H9 (cell line): ENCODE measurements at regions not wholly inside any gene's neighbourhood (a gene's known extent, or its start where the extent isn't known, plus 50 kb on each side); places are given as distances from the start of the nearest gene placed in this dataset.

Experiments used
- DNase-seq: peaks from one replicate; pipeline ENCODE4 v3.0.0-alpha.2; 2017
- H2AFZ ChIP-seq: one replicate; pipeline ENCODE4 v1.6.1; 2013; ENCODE audit warnings: mild to moderate bottlenecking, low read length, control low read depth, moderate library complexity
- H2AK5ac ChIP-seq: 2 replicates; pipeline ENCODE4 v1.6.1; 2013; ENCODE audit warnings: low read length, control low read depth, mixed read lengths; ENCODE audit not compliant: insufficient read length
- H2BK120ac ChIP-seq: one replicate; pipeline ENCODE4 v1.6.1; 2013; ENCODE audit warnings: low read depth, mild to moderate bottlenecking, low read length, control low read depth, inconsistent platforms; ENCODE audit not compliant: poor library complexity, severe bottlenecking
- H2BK12ac ChIP-seq: 2 replicates; pipeline ENCODE4 v1.6.1; 2013; ENCODE audit warnings: low read length, control low read depth, mixed read lengths, low read depth; ENCODE audit not compliant: insufficient read length
- H2BK15ac ChIP-seq: 2 replicates; pipeline ENCODE4 v1.6.1; 2013; ENCODE audit warnings: low read depth, low read length, control low read depth
- H2BK20ac ChIP-seq: one replicate; pipeline ENCODE4 v1.6.1; 2013; ENCODE audit warnings: low read depth, mild to moderate bottlenecking, low read length, control low read depth, inconsistent platforms; ENCODE audit not compliant: poor library complexity, severe bottlenecking
- H2BK5ac ChIP-seq: 2 replicates; pipeline ENCODE4 v1.6.1; 2013; ENCODE audit warnings: low read length, control low read depth, mixed read lengths; ENCODE audit not compliant: insufficient read length
- H3K14ac ChIP-seq: 2 replicates; pipeline ENCODE4 v1.6.1; 2013; ENCODE audit warnings: low read length, control low read depth; ENCODE audit not compliant: insufficient read depth
- H3K18ac ChIP-seq: 2 replicates; pipeline ENCODE4 v1.6.1; 2013; ENCODE audit warnings: low read depth, mild to moderate bottlenecking, mixed read lengths, low read length, control low read depth; ENCODE audit not compliant: insufficient read length
- H3K23ac ChIP-seq: 2 replicates; pipeline ENCODE4 v1.6.1; 2013; ENCODE audit warnings: low read length, control low read depth, mixed read lengths, low read depth; ENCODE audit not compliant: insufficient read length
- H3K23me2 ChIP-seq: 2 replicates; pipeline ENCODE4 v1.6.1; 2013; ENCODE audit warnings: low read depth, mild to moderate bottlenecking, mixed read lengths, low read length, control low read depth; ENCODE audit not compliant: insufficient read length, poor library complexity, severe bottlenecking
- H3K27ac ChIP-seq: 2 replicates; pipeline ENCODE4 v1.5.1; 2013; ENCODE audit warnings: low read length, control low read depth, mixed read lengths, low read depth; ENCODE audit not compliant: insufficient read length
- H3K27me3 ChIP-seq: 2 replicates; pipeline ENCODE4 v1.6.1; 2013; ENCODE audit warnings: low read length, control low read depth, inconsistent platforms; ENCODE audit not compliant: insufficient read depth
- H3K4ac ChIP-seq: 2 replicates; pipeline ENCODE4 v1.6.1; 2013; ENCODE audit warnings: low read depth, mild to moderate bottlenecking, control low read depth, inconsistent platforms, low read length, moderate library complexity
- H3K4me1 ChIP-seq: 2 replicates; pipeline ENCODE4 v1.6.1; 2013; ENCODE audit warnings: low read length, control low read depth, inconsistent platforms; ENCODE audit not compliant: insufficient read depth
- H3K4me2 ChIP-seq: 2 replicates; pipeline ENCODE4 v1.6.1; 2013; ENCODE audit warnings: low read length, control low read depth, mixed read lengths; ENCODE audit not compliant: insufficient read length, insufficient read depth
- H3K56ac ChIP-seq: 2 replicates; pipeline ENCODE4 v1.6.1; 2013; ENCODE audit warnings: low read depth, mild to moderate bottlenecking, mixed read lengths, low read length, control low read depth; ENCODE audit not compliant: insufficient read length
- H3K79me1 ChIP-seq: 2 replicates; pipeline ENCODE4 v1.6.1; 2013; ENCODE audit warnings: low read depth, mild to moderate bottlenecking, moderate library complexity, low read length, control low read depth, inconsistent platforms; ENCODE audit not compliant: insufficient read depth, poor library complexity, severe bottlenecking
- H3K79me2 ChIP-seq: 2 replicates; pipeline ENCODE4 v1.6.1; 2013; ENCODE audit warnings: low read length, control low read depth, inconsistent platforms; ENCODE audit not compliant: insufficient read depth
- H3K9ac ChIP-seq: 2 replicates; pipeline ENCODE4 v1.6.1; 2013; ENCODE audit warnings: low read length, control low read depth, mixed read lengths; ENCODE audit not compliant: insufficient read length; ENCODE audit errors: extremely low read depth
- H3K9me3 ChIP-seq: one replicate; pipeline ENCODE4 v1.6.1; 2013; ENCODE audit warnings: low read depth, low read length, inconsistent platforms; ENCODE audit not compliant: control insufficient read depth
- H3T11ph ChIP-seq: one replicate; pipeline ENCODE4 v1.6.1; 2013; ENCODE audit warnings: mild to moderate bottlenecking, low read length, control low read depth, inconsistent platforms
- H4K20me1 ChIP-seq: one replicate; pipeline ENCODE4 v1.6.1; 2013; ENCODE audit not compliant: control insufficient read depth, insufficient read length, insufficient read depth
- H4K5ac ChIP-seq: 2 replicates; pipeline ENCODE4 v1.6.1; 2013; ENCODE audit warnings: low read depth, mild to moderate bottlenecking, mixed read lengths, low read length, control low read depth; ENCODE audit not compliant: insufficient read length
- H4K8ac ChIP-seq: replicated peaks from 2 replicates; pipeline ENCODE4 v1.6.1; 2013; ENCODE audit warnings: low read length, control low read depth, mixed read lengths, low read depth; ENCODE audit not compliant: insufficient read length
- H4K91ac ChIP-seq: 2 replicates; pipeline ENCODE4 v1.6.1; 2013; ENCODE audit warnings: low read depth, mild to moderate bottlenecking, moderate library complexity, mixed read lengths, low read length, control low read depth; ENCODE audit not compliant: insufficient read length
- H3K27ac Mint-ChIP-seq, 3 experiments: 2 replicates in 2 of 3; 3 replicates in 1 of 3; pipeline ENCODE4 v1.8.0; 2020 to 2021; ENCODE audit warnings: mixed read lengths in 3 of 3, mild to moderate bottlenecking in 1 of 3, moderate library complexity in 1 of 3
- H3K27me3 Mint-ChIP-seq: 2 replicates; pipeline ENCODE4 v1.8.0; 2021; ENCODE audit warnings: low read depth, mild to moderate bottlenecking, moderate library complexity, mixed read lengths
- H3K36me3 Mint-ChIP-seq, 3 experiments: 2 replicates in 2 of 3; 3 replicates in 1 of 3; pipeline ENCODE4 v1.8.0; 2020 to 2021; ENCODE audit warnings: low read depth in 3 of 3, mixed read lengths in 3 of 3; ENCODE audit not compliant: insufficient read depth in 1 of 3
- H3K4me1 Mint-ChIP-seq, 2 experiments: 2 replicates each; pipeline ENCODE4 v1.8.0; 2020; ENCODE audit warnings: mixed read lengths in 2 of 2
- H3K4me3 Mint-ChIP-seq, 2 experiments: 2 replicates in 1 of 2; 3 replicates in 1 of 2; pipeline ENCODE4 v1.8.0; 2020 to 2021; ENCODE audit warnings: mild to moderate bottlenecking in 2 of 2, mixed read lengths in 2 of 2, moderate library complexity in 1 of 2
- H3K9me3 Mint-ChIP-seq, 2 experiments: 2 replicates in 1 of 2; 3 replicates in 1 of 2; pipeline ENCODE4 v1.8.0; 2020; ENCODE audit warnings: mild to moderate bottlenecking in 2 of 2, mixed read lengths in 2 of 2, moderate library complexity in 1 of 2
- WGBS: extraction: QIAGEN DNeasy Blood & Tissue Kit; methylation state at CpG from one replicate; pipeline ENCODE4 v1.1.7; 2013; ENCODE audit warnings: missing lambda C conversion rate, low lambda C conversion rate, mixed read lengths; ENCODE audit not compliant: insufficient read length; ENCODE audit errors: extremely low coverage; 5-methylcytosine and 5-hydroxymethylcytosine counted together
- TF ChIP-seq, protein P1 (sequence below): fragments of 200-600 bp; sonication (generic); conservative IDR thresholded peaks from 3 replicates; pipeline ENCODE4 v1.8.0; 2021; ENCODE audit warnings: antibody characterized with exemption, mild to moderate bottlenecking

DNA sequence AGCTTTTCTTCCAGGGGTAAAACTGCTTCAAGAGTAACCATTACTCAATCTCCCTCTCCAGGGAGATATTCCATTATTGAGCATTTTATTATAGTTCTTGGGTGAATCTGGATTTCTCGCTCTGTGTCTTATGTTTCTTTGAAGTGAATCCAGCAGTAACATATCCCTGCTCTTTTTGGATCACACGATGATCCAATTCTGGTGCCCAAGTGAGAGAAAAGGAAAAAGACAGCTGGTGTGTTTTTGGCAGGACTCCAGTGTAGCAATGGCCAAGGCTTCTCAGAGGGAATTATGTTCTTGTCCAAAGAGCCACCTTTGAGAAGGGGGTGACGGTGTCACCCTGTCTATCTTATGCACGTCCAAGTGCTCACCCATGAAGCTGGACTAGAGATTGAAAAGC lies 140.3 kb upstream of the ERRFI1 start:
- Histone ChIP-seq H3K9me3 (no peaks in the 10 kb centered on the region), H3K27ac (peak overlapping the region; percentile 62)

More for the DNA sequence above, 140.3 kb upstream of the ERRFI1 start:
- no peaks in the 10 kb centered on the region; a peak in 1 of 5 replicates for H3K9me3 Mint-ChIP-seq
- H2BK20ac ChIP-seq, result no peak overlapping the region
- peaks cover 38 to 42% of the 10 kb centered on the region in 2 experiments for H3K4me1 Mint-ChIP-seq
- no peaks in the 10 kb centered on the region for H3K79me2 ChIP-seq
- H2BK120ac ChIP-seq, result no peak overlapping the region
- no peaks in the 10 kb centered on the region for H3K79me1 ChIP-seq
- no peak overlapping the region for H4K8ac ChIP-seq
- no peak overlapping the region for H4K5ac ChIP-seq
- H2AK5ac ChIP-seq, result no peak overlapping the region
- H3T11ph ChIP-seq, result no peak overlapping the region
- WGBS, result no CpG with 5 or more reads among the region's 4 CpGs
- no peaks in the 10 kb centered on the region for H3K27me3 ChIP-seq
- H3K9ac ChIP-seq, result no peak overlapping the region
- no peak for DNase-seq
- H3K4me3 Mint-ChIP-seq, result no peak overlapping the region; a peak in 1 of 5 replicates
- no peak overlapping the region for H2AFZ ChIP-seq
- H3K23ac ChIP-seq, result no peak overlapping the region
- no peak overlapping the region for H2BK5ac ChIP-seq
- H3K4ac ChIP-seq, result no peak overlapping the region
- H3K14ac ChIP-seq, result no peak overlapping the region
- H3K56ac ChIP-seq, result no peak overlapping the region
- H3K27me3 Mint-ChIP-seq, result no peaks in the 10 kb centered on the region; the same call in 1 of the 2 replicates
- H2BK15ac ChIP-seq, result no peak overlapping the region
- H3K4me1 ChIP-seq, result peaks cover 15% of the 10 kb centered on the region; the same call in 1 of the 2 replicates
- peak overlapping the region; percentile 39 for H3K4me2 ChIP-seq
- TF ChIP-seq, protein P1, sequence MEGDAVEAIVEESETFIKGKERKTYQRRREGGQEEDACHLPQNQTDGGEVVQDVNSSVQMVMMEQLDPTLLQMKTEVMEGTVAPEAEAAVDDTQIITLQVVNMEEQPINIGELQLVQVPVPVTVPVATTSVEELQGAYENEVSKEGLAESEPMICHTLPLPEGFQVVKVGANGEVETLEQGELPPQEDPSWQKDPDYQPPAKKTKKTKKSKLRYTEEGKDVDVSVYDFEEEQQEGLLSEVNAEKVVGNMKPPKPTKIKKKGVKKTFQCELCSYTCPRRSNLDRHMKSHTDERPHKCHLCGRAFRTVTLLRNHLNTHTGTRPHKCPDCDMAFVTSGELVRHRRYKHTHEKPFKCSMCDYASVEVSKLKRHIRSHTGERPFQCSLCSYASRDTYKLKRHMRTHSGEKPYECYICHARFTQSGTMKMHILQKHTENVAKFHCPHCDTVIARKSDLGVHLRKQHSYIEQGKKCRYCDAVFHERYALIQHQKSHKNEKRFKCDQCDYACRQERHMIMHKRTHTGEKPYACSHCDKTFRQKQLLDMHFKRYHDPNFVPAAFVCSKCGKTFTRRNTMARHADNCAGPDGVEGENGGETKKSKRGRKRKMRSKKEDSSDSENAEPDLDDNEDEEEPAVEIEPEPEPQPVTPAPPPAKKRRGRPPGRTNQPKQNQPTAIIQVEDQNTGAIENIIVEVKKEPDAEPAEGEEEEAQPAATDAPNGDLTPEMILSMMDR, result no peak
- peak overlapping the region; percentile 18 for H3K18ac ChIP-seq
- H3K27ac Mint-ChIP-seq, result peak overlapping the region; percentile 96 to 97 (median 97)
- peaks cover 0 to 2% (median 0%) of the 10 kb centered on the region in 3 experiments; a peak in 2 of 7 replicates for H3K36me3 Mint-ChIP-seq
- no peaks in the 10 kb centered on the region for H3K23me2 ChIP-seq
- no peak overlapping the region for H2BK12ac ChIP-seq
- H4K20me1 ChIP-seq, result no peaks in the 10 kb centered on the region
- no peak overlapping the region for H4K91ac ChIP-seq
